GM12878 (cell line): ENCODE measurements at regions not wholly inside any gene's neighbourhood (a gene's known extent, or its start where the extent isn't known, plus 50 kb on each side); places are given as distances from the start of the nearest gene placed in this dataset.

Source experiments
- ATAC-seq: fragments of 200-7000 bp; cut with Tn5 transposase; 3 replicates; pipeline ENCODE4 v1.9.1; 2020; ENCODE audit warnings: mild to moderate bottlenecking, moderate library complexity
- BruUV-seq: library from RNA; stranded (reverse); fragments of 400-500 nt; replicated peaks from 2 replicates; lab custom pipeline; 2021; lab: Mats Ljungman, UMichigan
- CTCF ChIA-PET: fragments of 300-600 bp; sonication (Branson Sonifier 250); formaldehyde crosslinking; extraction: SDS; loops from one replicate; lab custom pipeline; 2021; ENCODE audit warnings: inconsistent platforms; lab: Yijun Ruan, JAX
- POLR2A ChIA-PET: fragments of 350-600 bp; formaldehyde crosslinking; extraction: SDS; loops from one replicate; lab custom pipeline; 2021; ENCODE audit warnings: inconsistent platforms; lab: Charles Lee
- RAD21 ChIA-PET: fragments of 300-600 bp; sonication (Branson Sonifier 250); formaldehyde crosslinking; loops from one replicate; lab custom pipeline; 2023; ENCODE audit warnings: antibody characterized with exemption; ENCODE audit not compliant: unreplicated experiment; lab: Charles Lee
- SMC1A ChIA-PET: fragments of 300-600 bp; sonication (Branson Sonifier 250); formaldehyde crosslinking; loops from one replicate; lab custom pipeline; 2023; ENCODE audit not compliant: unreplicated experiment, uncharacterized antibody; lab: Charles Lee
- DNase-seq: peaks from one replicate; pipeline ENCODE4 v3.0.0-alpha.2; 2011; ENCODE audit warnings: low read depth, low spot score
- FAIRE-seq: peaks from 3 replicates; lab custom pipeline; 2011; peaks lifted over from hg19 to GRCh38; lab: Jason Lieb, UNC
- H2AFZ ChIP-seq: 2 replicates; pipeline ENCODE4 v1.6.0; 2011; ENCODE audit warnings: low read depth, low read length, control low read depth; ENCODE audit not compliant: control insufficient read depth
- H3K27ac ChIP-seq: 2 replicates; pipeline ENCODE4 v1.5.1; 2011; ENCODE audit warnings: control low read depth; ENCODE audit not compliant: control insufficient read depth, insufficient read depth
- H3K27me3 ChIP-seq, 2 experiments: replicated peaks in 1 of 2; 2 replicates each; pipeline versions ENCODE4 v1.6.0 to v1.6.1; 2011; ENCODE audit warnings: low read length in 1 of 2; ENCODE audit not compliant: control insufficient read depth in 2 of 2, insufficient read depth in 2 of 2
- H3K36me3 ChIP-seq, 2 experiments: 2 replicates each; pipeline ENCODE4 v1.5.1; 2011; ENCODE audit warnings: low read length in 1 of 2; ENCODE audit not compliant: control insufficient read depth in 2 of 2, insufficient read depth in 2 of 2
- H3K4me1 ChIP-seq: 2 replicates; pipeline ENCODE4 v1.6.1; 2011; ENCODE audit warnings: mild to moderate bottlenecking, low read length, moderate library complexity, mixed read lengths; ENCODE audit not compliant: control insufficient read depth, insufficient read depth
- H3K4me2 ChIP-seq: 2 replicates; pipeline ENCODE4 v1.6.0; 2011; ENCODE audit warnings: control low read depth; ENCODE audit not compliant: control insufficient read depth, insufficient read depth
- H3K4me3 ChIP-seq: fragments of 200-600 bp; sonication (generic); 2 replicates; pipeline ENCODE4 v1.5.1; 2016
- H3K79me2 ChIP-seq: 2 replicates; pipeline ENCODE4 v1.6.0; 2011; ENCODE audit warnings: low read length; ENCODE audit not compliant: control insufficient read depth, insufficient read depth
- H3K9ac ChIP-seq: 2 replicates; pipeline ENCODE4 v1.8.0; 2011; ENCODE audit warnings: low read length, control low read depth, mixed read lengths; ENCODE audit not compliant: control insufficient read depth, insufficient read depth
- H3K9me3 ChIP-seq: replicated peaks from 3 replicates; pipeline ENCODE4 v1.5.1; 2011; ENCODE audit warnings: mild to moderate bottlenecking, low read length; ENCODE audit not compliant: control insufficient read depth, insufficient read depth
- H4K20me1 ChIP-seq: 2 replicates; pipeline ENCODE4 v1.6.0; 2011; ENCODE audit not compliant: control insufficient read depth, insufficient read depth
- DPF2 ChIP-seq: fragments of 450-650 bp; IDR thresholded peaks from 2 replicates; pipeline ENCODE4 v1.6.1; 2017; ENCODE audit warnings: mild to moderate bottlenecking
- RUNX3 ChIP-seq: IDR thresholded peaks from 2 replicates; pipeline ENCODE4 v1.6.1; 2012; ENCODE audit warnings: low read length, inconsistent platforms
- SKIL ChIP-seq: fragments of 450-650 bp; IDR thresholded peaks from 2 replicates; pipeline ENCODE4 v1.6.1; 2017; ENCODE audit warnings: mild to moderate bottlenecking, low read depth, inconsistent platforms; ENCODE audit not compliant: poor library complexity, severe bottlenecking
- SREBF2 ChIP-seq: IDR thresholded peaks from 2 replicates; pipeline ENCODE4 v1.6.1; 2012; ENCODE audit warnings: mild to moderate bottlenecking, low read length
- ZBTB4 ChIP-seq: fragments of 450-650 bp; formaldehyde crosslinking; IDR thresholded peaks from 2 replicates; pipeline ENCODE4 v1.4.0; 2022; ENCODE audit warnings: mild to moderate bottlenecking, moderate library complexity
- WGBS: methylation state at CpG from one replicate; pipeline ENCODE4 v1.1.6; 2016; ENCODE audit warnings: low lambda C conversion rate; ENCODE audit not compliant: insufficient replicate concordance, insufficient coverage; ENCODE audit errors: missing lambda C conversion rate; 5-methylcytosine and 5-hydroxymethylcytosine counted together
- in situ Hi-C: fragments of 300-500 bp; cut with MboI; formaldehyde crosslinking; loops from 9 replicates; pipeline ENCODE4 v1.14.3; 2018; ENCODE audit warnings: mixed read lengths
- intact Hi-C: fragments of 100-400 bp; cut with micrococcal nuclease; formaldehyde crosslinking; loops from one replicate; pipeline ENCODE4 v1.14.2; 2022; ENCODE audit not compliant: unreplicated experiment
- TF ChIP-seq, protein P1 (sequence below): IDR thresholded peaks from 2 replicates; pipeline ENCODE4 v1.6.1; 2011; ENCODE audit warnings: borderline replicate concordance, low read depth, mild to moderate bottlenecking, moderate library complexity, low read length; ENCODE audit not compliant: insufficient read depth, poor library complexity, severe bottlenecking

- in situ Hi-C loops (loop anchor here (25.0 kb wide), 2 partner anchors 705 to 1180 kb away; no protein-coding TSS in a partner anchor), intact Hi-C loops (loop anchor here (1.0 to 10.0 kb wide), 2 partner anchors 468 to 925 kb away; no protein-coding TSS in a partner anchor)
- Histone ChIP-seq H3K27ac (no peak overlapping the region), H3K9me3 (no peaks in the 10 kb centered on the region), H2AFZ (no peak overlapping the region; the same call in 1 of the 2 replicates), H4K20me1 (no peaks in the 10 kb centered on the region), H3K36me3 (no peaks in the 10 kb centered on the region), H3K9ac (no peak overlapping the region), H3K4me2 (no peak overlapping the region), H3K4me1 (no peaks in the 10 kb centered on the region), H3K4me3 (no peak overlapping the region), H3K27me3 (no peaks in the 10 kb centered on the region; a peak in 2 of 4 replicates), H3K79me2 (no peaks in the 10 kb centered on the region)
- BruUV-seq, result no TSS peak
- ChIA-PET RAD21 (interaction anchor here (0.8 to 1.7 kb wide), 4 partner anchors 11 to 927 kb away, joined by 3 to 5 read pairs (median 3); no protein-coding TSS in a partner anchor), CTCF (interaction anchor here (0.6 to 2.7 kb wide), 20 partner anchors 8 to 1357 kb away, joined by 3 to 15 read pairs (median 4); no protein-coding TSS in a partner anchor), POLR2A (no interaction called here), SMC1A (interaction anchor here (0.7 to 1.6 kb wide), 5 partner anchors 9 to 923 kb away, joined by 3 read pairs; no protein-coding TSS in a partner anchor)
- FAIRE-seq, result no peak
- ATAC-seq, result no peak
- 29% methylated on average over 4 of the region's 4 CpGs for WGBS
- no peak for TF ChIP-seq DPF2
- no peak for TF ChIP-seq RUNX3
- no peak for DNase-seq
Measured at GRCh38 chr3:157606852-157607197, 103.6 kb upstream of the VEPH1 start.

DNA sequence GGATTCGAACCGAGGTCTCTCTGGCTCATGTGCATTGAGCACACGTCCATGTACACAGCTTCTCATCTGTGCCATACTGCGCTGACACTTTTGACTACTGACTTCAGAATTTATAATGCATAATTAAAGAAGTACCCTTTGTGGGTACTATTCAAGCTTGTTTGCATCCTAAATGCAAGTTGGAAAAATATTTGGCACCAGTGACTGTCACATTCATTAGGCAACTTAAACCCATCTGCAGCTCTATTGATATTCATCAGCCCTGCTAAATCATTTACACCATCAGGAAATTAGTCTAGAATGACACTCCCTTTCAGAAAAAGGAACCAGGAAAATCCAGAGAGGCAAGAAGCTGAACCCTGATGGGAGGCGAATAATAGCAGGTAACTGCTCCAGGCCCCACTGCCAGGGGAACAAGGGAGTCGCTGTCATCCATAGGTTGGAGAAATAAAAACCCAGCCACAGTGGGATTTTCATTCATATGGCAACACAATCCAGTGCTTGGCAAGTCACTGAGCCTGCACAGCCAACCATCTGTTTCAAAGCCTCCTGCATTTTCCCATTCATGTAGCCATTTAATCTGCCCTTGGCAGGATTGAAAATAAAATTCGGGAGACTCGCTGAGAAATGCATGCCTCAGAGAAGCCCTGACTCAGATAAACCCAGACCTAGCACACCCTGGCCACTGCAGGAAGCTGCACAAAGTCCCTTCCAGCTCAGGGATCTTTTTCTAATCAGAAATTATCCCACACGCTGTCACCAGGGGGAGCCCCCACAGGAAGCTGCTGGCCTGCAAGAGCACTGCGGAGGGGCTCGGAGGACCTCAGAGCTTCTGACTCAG lies 103.0 kb upstream of the VEPH1 start:
- Histone ChIP-seq H4K20me1 (no peaks in the 10 kb centered on the region), H3K4me3 (no peak overlapping the region), H3K9ac (no peak overlapping the region), H3K4me1 (no peaks in the 10 kb centered on the region), H3K4me2 (no peak overlapping the region), H2AFZ (no peak overlapping the region; the same call in 1 of the 2 replicates), H3K79me2 (no peaks in the 10 kb centered on the region), H3K27me3 (peaks cover 0 to 3% of the 10 kb centered on the region in 2 experiments; a peak in 2 of 4 replicates), H3K36me3 (no peaks in the 10 kb centered on the region), H3K27ac (no peak overlapping the region), H3K9me3 (no peaks in the 10 kb centered on the region)
- ATAC-seq (peak; percentile 97), DNase-seq (no peak), FAIRE-seq (peak; percentile 57)
- ChIA-PET CTCF (interaction anchor here (0.6 to 2.7 kb wide), 22 partner anchors 8 to 1357 kb away, joined by 3 to 15 read pairs (median 4); no protein-coding TSS in a partner anchor), POLR2A (no interaction called here), SMC1A (interaction anchor here (0.7 to 1.6 kb wide), 7 partner anchors 9 to 923 kb away, joined by 3 to 4 read pairs (median 3); no protein-coding TSS in a partner anchor), RAD21 (interaction anchor here (0.8 to 1.7 kb wide), 4 partner anchors 11 to 928 kb away, joined by 3 to 5 read pairs (median 3); no protein-coding TSS in a partner anchor)
- 23% methylated on average over 11 of the region's 11 CpGs for WGBS
- no TSS peak for BruUV-seq
- in situ Hi-C loops (loop anchor here (25.0 kb wide), 2 partner anchors 706 to 1181 kb away; no protein-coding TSS in a partner anchor), intact Hi-C loops (loop anchor here (1.0 to 10.0 kb wide), 2 partner anchors 469 to 926 kb away; no protein-coding TSS in a partner anchor)
- TF ChIP-seq ZBTB4 (CRISPR knock-in tag) (no peak), SREBF2 (no peak), SKIL (no peak)
- TF ChIP-seq, protein P1, sequence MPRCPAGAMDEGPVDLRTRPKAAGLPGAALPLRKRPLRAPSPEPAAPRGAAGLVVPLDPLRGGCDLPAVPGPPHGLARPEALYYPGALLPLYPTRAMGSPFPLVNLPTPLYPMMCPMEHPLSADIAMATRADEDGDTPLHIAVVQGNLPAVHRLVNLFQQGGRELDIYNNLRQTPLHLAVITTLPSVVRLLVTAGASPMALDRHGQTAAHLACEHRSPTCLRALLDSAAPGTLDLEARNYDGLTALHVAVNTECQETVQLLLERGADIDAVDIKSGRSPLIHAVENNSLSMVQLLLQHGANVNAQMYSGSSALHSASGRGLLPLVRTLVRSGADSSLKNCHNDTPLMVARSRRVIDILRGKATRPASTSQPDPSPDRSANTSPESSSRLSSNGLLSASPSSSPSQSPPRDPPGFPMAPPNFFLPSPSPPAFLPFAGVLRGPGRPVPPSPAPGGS, result no peak
